Activated naive CD8-positive, alpha-beta T cell treated with anti-CD3 and anti-CD28 coated beads, Interleukin-2, amount 50 U/mL, for 16 hours (primary cell): ENCODE measurements at regions not wholly inside any gene's neighbourhood (a gene's known extent, or its start where the extent isn't known, plus 50 kb on each side); places are given as distances from the start of the nearest gene placed in this dataset.

Experiments used
- DNase-seq: peaks from one replicate; pipeline ENCODE4 v3.0.0-alpha.2; 2020; ENCODE audit warnings: low read depth, low spot score

- no peak for DNase-seq
Measured at GRCh38 chr4:180630012-180630665, 1613.1 kb upstream of the TENM3 start.

- no peak for DNase-seq
Measured at GRCh38 chr4:180634306-180634705, 1608.9 kb upstream of the TENM3 start.

- DNase-seq: no peak
Measured at GRCh38 chr4:180635281-180635680, 1607.9 kb upstream of the TENM3 start.

- no peak for DNase-seq
Measured at GRCh38 chr4:180636696-180637404, 1606.4 kb upstream of the TENM3 start.

- DNase-seq: no peak
Measured at GRCh38 chr4:180637616-180638015, 1605.6 kb upstream of the TENM3 start.

- DNase-seq: no peak
Measured at GRCh38 chr4:180640193-180640592, 1603.0 kb upstream of the TENM3 start.

GRCh38 chr4:180641495-180641894, 1601.7 kb upstream of the TENM3 start:
- DNase-seq: no peak

GRCh38 chr4:180642732-180643131, 1600.5 kb upstream of the TENM3 start:
- DNase-seq: no peak

- no peak for DNase-seq
Measured at GRCh38 chr4:180650273-180650672, 1592.9 kb upstream of the TENM3 start.

GRCh38 chr4:180652533-180652932, 1590.7 kb upstream of the TENM3 start:
- DNase-seq: no peak

- DNase-seq: no peak
Measured at GRCh38 chr4:180655886-180656285, 1587.3 kb upstream of the TENM3 start.

- DNase-seq: no peak
Measured at GRCh38 chr4:180657881-180658280, 1585.3 kb upstream of the TENM3 start.

- DNase-seq: peak; percentile 6
Measured at GRCh38 chr4:180664766-180665368, 1578.3 kb upstream of the TENM3 start.

- no peak for DNase-seq
Measured at GRCh38 chr4:180665481-180665880, 1577.7 kb upstream of the TENM3 start.

- DNase-seq: no peak
Measured at GRCh38 chr4:180665994-180666824, 1577.0 kb upstream of the TENM3 start.

- no peak for DNase-seq
Measured at GRCh38 chr4:180668732-180669131, 1574.5 kb upstream of the TENM3 start.

- DNase-seq: no peak
Measured at GRCh38 chr4:180669680-180670079, 1573.5 kb upstream of the TENM3 start.

GRCh38 chr4:180674619-180675358, 1568.4 kb upstream of the TENM3 start:
- DNase-seq: no peak

GRCh38 chr4:180675359-180675650, 1567.9 kb upstream of the TENM3 start:
- DNase-seq: no peak

GRCh38 chr4:180680305-180680704, 1562.9 kb upstream of the TENM3 start:
- DNase-seq: no peak

GRCh38 chr4:180682776-180683175, 1560.4 kb upstream of the TENM3 start:
- DNase-seq: no peak

GRCh38 chr4:180683186-180683585, 1560.0 kb upstream of the TENM3 start:
- DNase-seq: no peak
